Pulmonary artery endothelial cell (primary cell): ENCODE measurements at regions not wholly inside any gene's neighbourhood (a gene's known extent, or its start where the extent isn't known, plus 50 kb on each side); places are given as distances from the start of the nearest gene placed in this dataset.
"Not testable (repeated sequence)": the region's sequence is repeated elsewhere in the genome, so short reads cannot be mapped to it uniquely, and the experiment has no call there.

Source experiments
- DNase-seq: peaks from one replicate; pipeline ENCODE4 v3.0.0-alpha.2; 2011; ENCODE audit warnings: low read depth, low spot score

- DNase-seq = no peak
Measured at GRCh38 chr3:115385774-115386730, 237.3 kb upstream of the GAP43 start.

- DNase-seq = no peak
Measured at GRCh38 chr3:115388166-115388565, 235.1 kb upstream of the GAP43 start.

- DNase-seq = no peak
Measured at GRCh38 chr3:115388811-115389210, 234.5 kb upstream of the GAP43 start.

DNA sequence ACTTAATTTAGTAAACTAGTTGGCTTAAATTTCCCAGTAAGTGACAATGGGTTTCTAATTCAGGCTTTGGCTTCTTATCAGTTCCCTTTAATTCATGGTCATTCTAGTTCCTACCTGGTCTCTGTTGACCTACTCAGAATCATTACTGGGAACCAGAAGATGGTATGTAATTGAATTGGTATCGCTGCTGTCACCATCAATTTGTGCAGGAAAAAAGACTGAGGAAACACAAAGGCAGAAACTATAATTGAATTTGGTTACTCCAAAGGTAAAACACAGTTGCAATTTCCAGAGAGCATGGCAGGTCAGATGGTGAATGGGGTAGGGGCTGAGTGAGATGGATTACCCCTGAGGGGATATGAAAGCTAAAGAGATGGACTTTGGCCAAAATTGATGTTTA lies 226.5 kb upstream of the GAP43 start:
- no peak for DNase-seq

- DNase-seq = no peak
Measured at GRCh38 chr3:115397433-115397832, 225.9 kb upstream of the GAP43 start.

GRCh38 chr3:115398506-115398905 lies 224.8 kb upstream of the GAP43 start:
- DNase-seq = no peak

DNA sequence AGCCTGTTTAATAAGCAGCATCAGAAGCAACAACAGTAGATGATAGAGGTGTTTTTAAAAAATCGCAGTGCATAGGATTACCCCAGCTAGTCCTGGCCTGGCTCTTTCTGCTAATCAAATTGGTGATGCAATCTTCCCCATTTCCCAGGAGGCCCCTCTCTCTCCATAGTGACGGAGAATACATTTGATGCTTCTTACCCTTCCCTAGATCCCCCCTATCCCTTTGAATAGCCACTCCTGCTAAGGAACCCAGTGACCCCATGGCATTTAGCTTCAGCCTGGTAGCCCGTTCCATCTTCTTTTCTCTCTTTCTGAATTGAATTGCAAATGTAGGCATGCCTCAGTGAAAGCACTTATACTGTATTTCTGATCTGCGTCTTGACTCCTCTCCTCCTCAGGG lies 223.6 kb upstream of the GAP43 start:
- DNase-seq = no peak

- no peak for DNase-seq
Measured at GRCh38 chr3:115401298-115401697, 222.0 kb upstream of the GAP43 start.

DNA sequence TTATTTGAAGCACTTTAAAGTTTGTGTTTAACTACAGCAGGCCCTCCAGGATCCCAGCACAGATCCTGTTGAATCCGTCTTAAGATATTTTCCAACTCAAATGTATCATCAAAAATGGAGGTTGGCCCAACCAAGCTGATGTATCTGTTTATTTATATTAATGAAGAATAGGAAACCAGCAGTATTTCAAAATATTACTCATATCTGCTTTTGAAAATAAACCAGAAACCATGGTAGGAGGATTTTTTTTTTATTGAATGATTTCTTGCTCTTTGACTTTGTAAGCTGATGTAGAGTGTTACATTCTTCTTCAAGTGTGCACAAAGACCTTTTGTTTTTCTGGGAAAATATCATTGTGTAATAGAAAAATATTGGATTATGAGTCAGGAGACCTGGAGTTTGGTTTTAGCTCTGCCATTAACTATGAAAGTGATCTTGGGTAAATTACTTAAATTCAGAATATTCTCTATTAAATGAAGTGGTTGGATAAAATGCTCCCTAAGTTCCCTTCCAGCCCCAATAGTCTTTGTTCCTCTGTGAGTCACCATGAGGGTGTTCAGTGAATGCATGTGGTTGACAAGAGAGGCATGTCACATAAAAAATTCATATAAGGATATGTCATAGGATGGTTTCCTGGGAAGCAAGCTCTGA lies 221.3 kb upstream of the GAP43 start:
- DNase-seq = no peak

DNA sequence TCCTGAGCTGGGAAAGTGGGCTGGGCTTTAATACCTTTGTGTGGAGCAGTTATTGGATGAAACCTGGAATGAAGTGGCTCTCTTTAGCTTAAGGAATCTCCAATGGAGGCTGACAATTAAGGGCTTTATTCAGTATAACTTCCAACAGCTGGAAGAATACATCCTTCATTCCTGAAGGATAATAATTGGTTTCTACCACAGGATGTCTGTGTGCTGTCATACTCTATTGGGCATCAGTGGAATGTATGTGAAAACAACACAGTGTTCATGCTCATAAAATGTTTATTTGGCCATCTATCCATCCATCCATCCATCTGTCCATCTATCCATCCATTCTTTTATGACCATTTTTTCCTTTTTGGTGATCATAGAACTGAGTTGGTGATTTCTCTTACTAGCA lies 220.7 kb upstream of the GAP43 start:
- no peak for DNase-seq

- no peak for DNase-seq
Measured at GRCh38 chr3:115403786-115404185, 219.5 kb upstream of the GAP43 start.

DNA sequence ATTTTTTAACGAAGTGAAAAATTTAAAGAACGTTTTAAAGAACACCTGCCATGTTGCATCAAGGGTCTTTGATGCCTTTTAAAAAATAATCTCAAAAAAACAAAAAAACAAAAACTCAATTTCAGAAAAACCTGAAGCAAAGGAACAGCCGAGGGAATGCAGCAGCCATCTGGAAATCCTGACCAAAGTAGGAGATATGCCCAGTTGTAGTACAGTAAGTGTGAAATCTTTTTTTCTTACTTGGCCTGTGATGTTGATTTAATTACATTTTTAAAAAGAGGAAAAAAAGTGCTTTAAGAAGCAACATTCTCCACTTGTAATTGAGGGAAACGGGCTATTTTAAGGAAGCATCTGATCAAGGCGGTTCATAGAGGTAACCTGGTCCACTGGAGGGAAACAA lies 213.7 kb upstream of the GAP43 start:
- DNase-seq = no peak

- not testable (repeated sequence) for DNase-seq
Measured at GRCh38 chr3:115414610-115415009, 208.7 kb upstream of the GAP43 start.

DNA sequence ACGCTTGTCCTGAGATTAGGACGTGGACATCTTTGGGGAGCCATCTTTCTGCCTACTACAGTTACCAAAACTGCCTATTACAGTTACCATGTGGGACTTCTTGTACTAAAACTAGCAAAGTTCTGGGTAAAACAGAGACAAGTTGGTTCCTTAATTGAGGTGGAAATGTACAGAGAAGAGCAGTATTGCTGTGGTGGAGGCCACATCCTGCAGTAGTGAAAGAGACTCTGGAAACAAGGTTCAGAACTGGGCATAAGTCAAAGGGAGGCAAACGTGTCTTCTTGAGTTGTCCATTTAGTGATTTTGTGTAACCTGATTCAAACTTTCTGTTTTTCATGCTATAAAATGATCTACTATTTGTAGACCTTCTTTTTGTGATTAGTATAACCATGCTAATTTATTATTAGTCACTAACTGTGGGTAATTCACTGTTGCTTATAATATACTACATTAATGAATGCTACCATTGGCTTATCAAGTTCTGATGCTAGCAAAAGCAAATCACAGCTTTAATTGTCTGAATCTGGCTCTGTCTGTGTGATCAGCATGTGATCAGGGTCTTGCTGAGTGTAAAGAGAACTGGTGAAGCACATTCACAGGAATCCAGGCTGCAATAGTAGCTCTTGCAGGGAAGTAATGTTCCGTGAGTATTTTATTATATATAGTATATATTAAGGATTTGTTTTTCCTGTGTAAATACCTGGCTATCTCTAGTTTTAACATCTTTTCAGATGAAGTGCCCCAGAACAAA lies 207.9 kb upstream of the GAP43 start:
- no peak for DNase-seq

- no peak for DNase-seq
Measured at GRCh38 chr3:115418583-115418982, 204.7 kb upstream of the GAP43 start.

- no peak for DNase-seq
Measured at GRCh38 chr3:115420086-115420485, 203.2 kb upstream of the GAP43 start.

DNA sequence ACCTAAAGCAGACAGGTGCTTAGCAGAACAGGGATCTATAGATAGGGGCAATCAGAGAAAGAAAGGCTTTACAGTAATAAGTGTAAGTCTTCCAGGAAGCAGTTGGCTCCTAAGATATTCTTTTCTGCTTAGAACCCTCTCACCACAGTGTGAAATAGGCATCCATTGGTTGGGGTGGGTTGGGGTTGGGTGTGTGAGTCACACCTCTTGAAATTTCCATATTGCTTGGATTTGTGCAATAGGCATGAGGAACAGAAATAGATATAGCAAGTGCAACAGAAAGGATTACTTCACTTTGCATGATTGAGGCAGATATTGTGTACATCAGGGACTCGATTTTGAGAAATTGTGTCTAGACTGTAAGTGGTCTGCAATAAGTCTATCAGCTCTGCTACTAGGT lies 200.1 kb upstream of the GAP43 start:
- no peak for DNase-seq

- DNase-seq = no peak
Measured at GRCh38 chr3:115428841-115429240, 194.5 kb upstream of the GAP43 start.

GRCh38 chr3:115436767-115437301 lies 186.5 kb upstream of the GAP43 start:
- no peak for DNase-seq

DNA sequence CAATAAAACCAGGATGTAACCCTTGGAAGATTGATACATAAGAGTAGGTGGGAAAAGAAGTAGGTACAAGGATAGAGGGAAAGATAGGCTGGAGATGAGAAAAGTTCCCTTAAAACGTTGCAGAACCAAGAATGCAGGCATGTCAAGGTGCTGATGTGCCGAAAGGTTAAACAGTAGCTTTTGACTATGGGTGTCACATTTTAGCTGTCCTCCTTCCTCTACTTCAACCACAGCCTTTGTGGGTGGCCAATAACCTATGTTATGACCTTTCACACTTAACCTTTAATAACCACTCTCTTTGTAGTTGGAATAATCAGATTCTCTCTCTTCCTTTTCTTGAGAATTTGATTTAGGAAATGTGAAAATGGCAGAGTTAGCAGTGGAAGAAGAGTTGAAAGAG lies 184.5 kb upstream of the GAP43 start:
- no peak for DNase-seq

DNA sequence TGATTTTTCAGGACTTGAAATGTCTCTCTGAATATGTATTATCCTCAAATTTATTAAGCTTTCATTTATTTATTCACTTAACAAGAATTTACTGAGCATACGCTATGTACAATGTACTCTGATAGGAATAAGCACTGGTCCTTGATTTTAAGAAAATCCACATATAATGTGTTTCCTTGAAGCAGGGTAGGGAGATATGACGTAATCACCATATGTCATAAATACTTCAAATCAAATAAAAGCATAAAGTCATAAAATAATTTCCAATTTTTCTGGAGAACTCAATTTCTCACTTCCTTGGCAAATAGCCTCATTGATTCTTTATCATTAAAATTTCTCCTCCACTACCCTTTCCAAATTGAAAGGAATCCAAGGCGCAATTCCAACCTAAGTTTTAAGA lies 177.8 kb upstream of the GAP43 start:
- no peak for DNase-seq

GRCh38 chr3:115448851-115449250 lies 174.5 kb upstream of the GAP43 start:
- DNase-seq = no peak
